B cell (primary cell): ENCODE measurements at regions not wholly inside any gene's neighbourhood (a gene's known extent, or its start where the extent isn't known, plus 50 kb on each side); places are given as distances from the start of the nearest gene placed in this dataset.

Experiments used
- EZH2 ChIP-seq: IDR thresholded peaks from 2 replicates; pipeline ENCODE4 v1.6.1; 2012; ENCODE audit warnings: borderline replicate concordance, low read depth, mild to moderate bottlenecking, moderate library complexity, low read length; ENCODE audit not compliant: insufficient read depth, poor library complexity, severe bottlenecking
- TF ChIP-seq, protein P1 (sequence below): fragments of 200-600 bp; IDR thresholded peaks from one replicate; pipeline ENCODE4 v1.8.0; 2022; ENCODE audit warnings: antibody characterized with exemption, mild to moderate bottlenecking

DNA sequence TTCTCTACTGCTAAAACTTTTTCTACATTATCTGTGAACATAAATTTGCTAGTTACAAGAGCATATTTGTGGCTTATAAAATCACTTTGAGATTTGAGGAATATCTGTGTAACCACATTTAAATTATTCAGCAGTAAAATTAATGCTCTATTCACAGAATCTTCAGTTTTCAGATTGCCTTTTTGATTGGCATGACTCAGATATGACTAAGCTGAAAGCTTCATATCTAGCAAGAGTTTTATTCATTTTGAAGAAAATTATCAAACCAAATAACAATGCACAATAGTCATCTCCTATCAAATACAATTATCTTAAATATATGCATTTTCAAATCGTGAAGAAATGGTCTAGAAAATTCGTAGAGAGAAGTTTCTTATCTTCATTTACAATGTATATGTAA lies 1498.2 kb upstream of the B3GALT2 start:
- TF ChIP-seq, protein P1, sequence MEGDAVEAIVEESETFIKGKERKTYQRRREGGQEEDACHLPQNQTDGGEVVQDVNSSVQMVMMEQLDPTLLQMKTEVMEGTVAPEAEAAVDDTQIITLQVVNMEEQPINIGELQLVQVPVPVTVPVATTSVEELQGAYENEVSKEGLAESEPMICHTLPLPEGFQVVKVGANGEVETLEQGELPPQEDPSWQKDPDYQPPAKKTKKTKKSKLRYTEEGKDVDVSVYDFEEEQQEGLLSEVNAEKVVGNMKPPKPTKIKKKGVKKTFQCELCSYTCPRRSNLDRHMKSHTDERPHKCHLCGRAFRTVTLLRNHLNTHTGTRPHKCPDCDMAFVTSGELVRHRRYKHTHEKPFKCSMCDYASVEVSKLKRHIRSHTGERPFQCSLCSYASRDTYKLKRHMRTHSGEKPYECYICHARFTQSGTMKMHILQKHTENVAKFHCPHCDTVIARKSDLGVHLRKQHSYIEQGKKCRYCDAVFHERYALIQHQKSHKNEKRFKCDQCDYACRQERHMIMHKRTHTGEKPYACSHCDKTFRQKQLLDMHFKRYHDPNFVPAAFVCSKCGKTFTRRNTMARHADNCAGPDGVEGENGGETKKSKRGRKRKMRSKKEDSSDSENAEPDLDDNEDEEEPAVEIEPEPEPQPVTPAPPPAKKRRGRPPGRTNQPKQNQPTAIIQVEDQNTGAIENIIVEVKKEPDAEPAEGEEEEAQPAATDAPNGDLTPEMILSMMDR, result no peak
- TF ChIP-seq EZH2, result no peak
